ENCODE measurements at regions not wholly inside any gene's neighbourhood (a gene's known extent, or its start where the extent isn't known, plus 50 kb on each side); places are given as distances from the start of the nearest gene placed in this dataset.

DNA sequence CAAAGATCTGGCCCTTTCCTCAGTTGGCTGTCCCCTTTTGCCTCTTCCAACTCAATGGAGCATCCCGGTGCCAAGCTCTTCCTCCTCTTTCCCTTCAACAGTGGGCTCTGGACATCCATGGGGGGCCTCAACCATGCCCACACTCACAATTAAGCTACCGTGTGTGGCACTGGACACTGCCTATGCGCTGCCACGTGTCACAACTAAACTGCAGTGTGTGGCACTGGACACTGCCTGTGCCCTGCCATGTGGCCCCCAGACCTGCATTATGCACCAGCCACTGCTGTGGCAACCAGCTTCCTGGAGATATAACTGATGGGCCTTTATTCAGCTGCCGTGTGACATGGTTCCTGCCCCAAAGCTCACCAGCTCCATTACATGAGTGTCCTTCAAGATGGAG is 179.1 kb downstream of the KCNA5 start:
- peaks cover 3% of the 10 kb centered on the region for H3K27me3 Mint-ChIP-seq
- no peaks in the 10 kb centered on the region for H3K4me1 Mint-ChIP-seq
- H3K9me3 Mint-ChIP-seq, result no peaks in the 10 kb centered on the region
- no peaks in the 10 kb centered on the region for H3K36me3 Mint-ChIP-seq
- no peak overlapping the region for H3K4me3 Mint-ChIP-seq
- H3K27ac Mint-ChIP-seq, result no peak overlapping the region

GRCh38 chr12:5223881-5224280 is 180.2 kb downstream of the KCNA5 start:
- H3K9me3 Mint-ChIP-seq, result no peaks in the 10 kb centered on the region

GRCh38 chr12:5226581-5226980 is 182.9 kb downstream of the KCNA5 start:
- H3K36me3 Mint-ChIP-seq, result no peaks in the 10 kb centered on the region
- no peaks in the 10 kb centered on the region for H3K9me3 Mint-ChIP-seq
- H3K4me1 Mint-ChIP-seq, result no peaks in the 10 kb centered on the region
- H3K4me3 Mint-ChIP-seq, result no peak overlapping the region
- H3K27ac Mint-ChIP-seq, result no peak overlapping the region
- H3K27me3 Mint-ChIP-seq, result peaks cover 1% of the 10 kb centered on the region

More at GRCh38 chr12:5223881-5224280, 180.2 kb downstream of the KCNA5 start:
- Mint-ChIP-seq H3K36me3 (no peaks in the 10 kb centered on the region), H3K27me3 (peaks cover 2% of the 10 kb centered on the region), H3K4me1 (no peaks in the 10 kb centered on the region), H3K4me3 (no peak overlapping the region), H3K27ac (no peak overlapping the region)

DNA sequence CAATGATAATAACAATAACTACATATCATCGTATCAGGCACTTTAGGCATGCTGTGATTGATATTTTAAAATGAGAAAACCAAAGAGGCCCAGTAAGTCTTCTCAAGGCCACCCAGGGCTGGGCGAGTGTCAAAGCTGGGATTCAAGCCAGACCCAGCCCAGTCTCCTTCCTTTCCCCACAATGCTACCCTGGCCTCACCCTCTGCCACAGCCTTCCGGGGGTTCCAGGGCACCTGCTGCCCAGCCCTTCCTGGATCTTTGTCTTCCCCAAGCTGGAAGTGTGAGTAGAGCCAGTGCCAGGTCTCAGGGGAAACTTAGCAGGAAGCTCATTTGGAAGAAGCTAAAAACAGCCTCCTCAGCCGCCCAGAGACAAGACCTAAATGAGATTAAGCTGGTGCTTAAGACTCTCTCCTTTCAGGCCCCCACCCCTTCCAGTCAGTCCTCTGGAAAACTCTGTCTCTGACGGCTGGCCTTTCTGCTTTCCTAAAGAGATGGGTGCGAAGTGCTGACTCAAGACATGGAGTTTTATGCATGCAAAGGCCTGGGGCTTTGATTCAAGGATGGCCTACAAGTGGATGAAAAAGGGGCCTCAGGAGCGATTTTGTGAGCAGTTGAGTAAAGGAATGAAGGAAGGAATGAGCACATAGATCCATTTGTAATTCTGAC is 184.2 kb downstream of the KCNA5 start:
- Mint-ChIP-seq H3K27ac (no peak overlapping the region), H3K4me1 (no peaks in the 10 kb centered on the region), H3K36me3 (no peaks in the 10 kb centered on the region), H3K9me3 (no peaks in the 10 kb centered on the region), H3K4me3 (no peak overlapping the region), H3K27me3 (peaks cover 3% of the 10 kb centered on the region)

- peaks cover 3% of the 10 kb centered on the region for H3K27me3 Mint-ChIP-seq
- no peak overlapping the region for H3K4me3 Mint-ChIP-seq
- H3K27ac Mint-ChIP-seq, result no peak overlapping the region
- H3K36me3 Mint-ChIP-seq, result no peaks in the 10 kb centered on the region
- no peaks in the 10 kb centered on the region for H3K4me1 Mint-ChIP-seq
- H3K9me3 Mint-ChIP-seq, result no peaks in the 10 kb centered on the region
These were observed 186.5 kb downstream of the KCNA5 start for GRCh38 chr12:5230156-5230555.

DNA sequence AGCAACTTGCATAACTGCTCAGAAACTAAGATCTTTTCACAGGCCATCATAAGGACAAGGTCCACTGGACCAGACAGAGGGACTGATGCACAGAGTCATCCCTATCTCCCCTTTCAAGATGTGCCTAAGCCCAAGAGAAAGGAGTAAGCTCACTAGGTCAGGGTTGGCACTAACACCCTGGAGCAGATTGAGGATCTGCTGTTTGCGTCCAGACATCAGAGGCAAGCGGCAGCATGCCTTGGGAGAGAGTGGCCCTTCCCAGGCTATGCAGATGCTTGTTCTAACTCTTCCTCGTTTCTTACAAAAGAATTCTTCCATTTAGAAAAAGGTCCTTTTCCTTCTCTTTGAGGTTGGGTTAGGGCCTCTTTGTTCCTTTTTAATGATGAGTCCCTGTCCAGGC is 187.2 kb downstream of the KCNA5 start:
- Mint-ChIP-seq H3K36me3 (no peaks in the 10 kb centered on the region), H3K27ac (no peak overlapping the region), H3K4me3 (no peak overlapping the region)

GRCh38 chr12:5232291-5232690 is 188.6 kb downstream of the KCNA5 start:
- Mint-ChIP-seq H3K9me3 (no peaks in the 10 kb centered on the region), H3K4me1 (no peaks in the 10 kb centered on the region), H3K27me3 (peaks cover 3% of the 10 kb centered on the region), H3K4me3 (no peak overlapping the region), H3K36me3 (no peaks in the 10 kb centered on the region), H3K27ac (no peak overlapping the region)

More for the DNA sequence above, 187.2 kb downstream of the KCNA5 start:
- no peaks in the 10 kb centered on the region for H3K4me1 Mint-ChIP-seq
- no peaks in the 10 kb centered on the region for H3K9me3 Mint-ChIP-seq
- peaks cover 3% of the 10 kb centered on the region for H3K27me3 Mint-ChIP-seq

DNA sequence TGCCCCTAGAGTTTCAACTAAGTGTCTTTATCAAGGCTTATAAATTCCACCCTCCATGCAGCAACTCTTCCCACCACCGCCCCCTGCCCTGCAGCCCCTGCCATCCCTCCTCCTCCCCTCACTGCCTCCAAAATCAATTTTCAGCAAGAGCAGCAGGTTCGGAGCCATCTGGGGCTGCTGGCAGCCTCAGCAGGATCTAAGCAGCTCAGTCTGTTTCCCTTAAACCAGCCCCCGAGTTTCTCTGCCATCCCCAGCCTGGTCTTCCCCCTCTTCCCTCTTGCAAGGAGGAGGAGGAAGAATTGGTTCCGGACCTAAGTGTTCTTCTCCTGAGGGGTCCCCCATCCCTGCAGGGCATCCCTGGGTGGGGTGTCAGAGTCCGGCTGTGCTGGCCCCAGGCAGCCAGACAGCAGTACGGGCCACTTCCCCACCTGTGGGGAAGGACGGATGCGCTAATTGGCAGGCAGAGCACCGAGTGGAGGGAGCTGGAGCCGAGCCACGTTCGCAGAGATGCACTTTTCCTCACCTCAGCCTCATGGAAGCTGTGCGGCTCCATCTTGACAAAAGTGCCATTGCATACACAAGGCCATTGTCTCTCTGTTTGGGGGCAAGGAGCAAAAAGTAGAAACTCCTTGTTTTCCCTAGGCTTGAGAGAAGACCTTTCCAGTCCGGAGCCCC is 189.3 kb downstream of the KCNA5 start:
- Mint-ChIP-seq H3K4me3 (no peak overlapping the region), H3K27me3 (peaks cover 3% of the 10 kb centered on the region), H3K36me3 (no peaks in the 10 kb centered on the region), H3K4me1 (no peaks in the 10 kb centered on the region), H3K9me3 (no peaks in the 10 kb centered on the region), H3K27ac (no peak overlapping the region)

- peaks cover 6% of the 10 kb centered on the region for H3K27me3 Mint-ChIP-seq
- H3K4me3 Mint-ChIP-seq, result no peak overlapping the region
- H3K4me1 Mint-ChIP-seq, result no peaks in the 10 kb centered on the region
- no peaks in the 10 kb centered on the region for H3K9me3 Mint-ChIP-seq
- H3K27ac Mint-ChIP-seq, result no peak overlapping the region
- H3K36me3 Mint-ChIP-seq, result no peaks in the 10 kb centered on the region
These were observed 192.5 kb downstream of the KCNA5 start for GRCh38 chr12:5236022-5236640.

- peaks cover 7% of the 10 kb centered on the region for H3K27me3 Mint-ChIP-seq
- no peak overlapping the region for H3K4me3 Mint-ChIP-seq
- H3K4me1 Mint-ChIP-seq, result no peaks in the 10 kb centered on the region
- H3K36me3 Mint-ChIP-seq, result no peaks in the 10 kb centered on the region
- no peaks in the 10 kb centered on the region for H3K9me3 Mint-ChIP-seq
- no peak overlapping the region for H3K27ac Mint-ChIP-seq
These were observed 189.5 kb upstream of the NTF3 start for GRCh38 chr12:5242440-5242839.

- Mint-ChIP-seq H3K4me3 (no peak overlapping the region), H3K27me3 (peaks cover 7% of the 10 kb centered on the region), H3K36me3 (no peaks in the 10 kb centered on the region), H3K27ac (no peak overlapping the region), H3K4me1 (no peaks in the 10 kb centered on the region), H3K9me3 (no peaks in the 10 kb centered on the region)
These were observed 188.9 kb upstream of the NTF3 start for GRCh38 chr12:5243014-5243413.

DNA sequence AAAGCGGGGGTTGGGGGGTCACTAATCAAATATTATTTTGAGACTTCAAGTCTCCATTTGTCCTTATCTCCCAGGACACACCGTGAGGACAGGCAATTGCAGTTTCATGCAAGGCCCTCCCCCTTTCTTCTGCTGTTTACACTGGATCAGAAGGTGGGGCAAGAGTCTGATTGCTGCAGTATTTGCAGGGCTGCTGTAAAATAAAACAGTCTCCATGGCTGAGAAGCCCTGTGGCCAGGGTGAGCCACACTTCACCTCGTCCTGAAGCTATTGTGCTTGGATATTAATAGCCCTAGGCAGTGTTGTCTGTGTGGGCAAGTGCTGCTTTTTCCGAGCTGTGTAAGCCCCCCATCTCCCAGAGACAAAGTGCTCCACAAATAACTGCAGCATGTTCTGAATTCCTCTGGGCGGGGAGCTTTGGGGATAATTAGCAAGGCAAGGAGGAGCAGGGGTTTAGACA is 187.4 kb upstream of the NTF3 start:
- Mint-ChIP-seq H3K36me3 (no peaks in the 10 kb centered on the region), H3K4me3 (no peak overlapping the region), H3K27ac (no peak overlapping the region), H3K9me3 (no peaks in the 10 kb centered on the region), H3K27me3 (peaks cover 5% of the 10 kb centered on the region), H3K4me1 (no peaks in the 10 kb centered on the region)

DNA sequence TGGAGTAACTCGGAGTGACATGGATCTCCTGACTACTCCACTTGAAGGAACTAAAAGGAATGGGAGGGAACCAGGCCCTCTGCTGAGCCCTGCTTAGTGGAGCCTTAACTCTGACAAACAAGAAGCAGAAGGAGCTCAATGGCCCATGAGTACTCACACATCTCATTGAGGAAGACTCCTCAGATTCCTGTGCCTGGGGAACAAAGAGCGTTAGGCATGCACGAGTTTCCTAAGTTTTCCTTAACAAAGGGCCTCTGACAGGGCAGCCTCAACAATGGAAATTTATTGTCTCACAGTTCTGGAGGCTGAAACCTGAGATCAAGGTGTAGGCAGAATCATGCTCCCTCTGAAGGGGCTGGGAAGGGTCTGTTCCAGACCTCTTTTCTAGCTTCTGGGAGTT is 185.7 kb upstream of the NTF3 start:
- no peaks in the 10 kb centered on the region for H3K4me1 Mint-ChIP-seq

DNA sequence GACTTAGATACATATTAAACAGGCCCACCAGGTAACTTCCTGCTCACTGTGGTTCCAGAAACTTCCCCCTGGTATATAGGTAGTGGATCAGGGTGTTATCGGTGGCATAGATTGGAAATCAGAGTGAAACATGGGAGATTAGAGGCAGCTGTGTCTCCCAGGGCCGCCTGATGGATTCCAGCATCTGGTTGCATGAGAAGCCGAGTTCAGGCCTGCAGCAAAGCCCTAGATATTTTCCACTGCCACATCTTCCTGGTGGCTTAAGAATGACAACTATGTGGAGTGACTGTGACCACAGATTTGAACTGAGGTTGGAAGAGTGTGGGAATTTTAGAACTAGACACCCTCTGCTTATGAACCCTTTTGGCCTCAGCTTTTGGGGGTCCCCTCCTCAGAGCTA is 184.8 kb upstream of the NTF3 start:
- H3K4me1 Mint-ChIP-seq, result no peaks in the 10 kb centered on the region
- H3K4me3 Mint-ChIP-seq, result no peak overlapping the region
- H3K9me3 Mint-ChIP-seq, result no peaks in the 10 kb centered on the region
- H3K36me3 Mint-ChIP-seq, result no peaks in the 10 kb centered on the region
- H3K27ac Mint-ChIP-seq, result no peak overlapping the region
- peaks cover 4% of the 10 kb centered on the region for H3K27me3 Mint-ChIP-seq

More for the DNA sequence above, 185.7 kb upstream of the NTF3 start:
- Mint-ChIP-seq H3K9me3 (no peaks in the 10 kb centered on the region), H3K27me3 (peaks cover 4% of the 10 kb centered on the region), H3K27ac (no peak overlapping the region), H3K36me3 (no peaks in the 10 kb centered on the region), H3K4me3 (no peak overlapping the region)

GRCh38 chr12:5248230-5248629 is 183.7 kb upstream of the NTF3 start:
- peaks cover 4% of the 10 kb centered on the region for H3K27me3 Mint-ChIP-seq
- H3K36me3 Mint-ChIP-seq, result no peaks in the 10 kb centered on the region
- no peak overlapping the region for H3K4me3 Mint-ChIP-seq
- H3K27ac Mint-ChIP-seq, result no peak overlapping the region
- no peaks in the 10 kb centered on the region for H3K9me3 Mint-ChIP-seq
- H3K4me1 Mint-ChIP-seq, result no peaks in the 10 kb centered on the region

DNA sequence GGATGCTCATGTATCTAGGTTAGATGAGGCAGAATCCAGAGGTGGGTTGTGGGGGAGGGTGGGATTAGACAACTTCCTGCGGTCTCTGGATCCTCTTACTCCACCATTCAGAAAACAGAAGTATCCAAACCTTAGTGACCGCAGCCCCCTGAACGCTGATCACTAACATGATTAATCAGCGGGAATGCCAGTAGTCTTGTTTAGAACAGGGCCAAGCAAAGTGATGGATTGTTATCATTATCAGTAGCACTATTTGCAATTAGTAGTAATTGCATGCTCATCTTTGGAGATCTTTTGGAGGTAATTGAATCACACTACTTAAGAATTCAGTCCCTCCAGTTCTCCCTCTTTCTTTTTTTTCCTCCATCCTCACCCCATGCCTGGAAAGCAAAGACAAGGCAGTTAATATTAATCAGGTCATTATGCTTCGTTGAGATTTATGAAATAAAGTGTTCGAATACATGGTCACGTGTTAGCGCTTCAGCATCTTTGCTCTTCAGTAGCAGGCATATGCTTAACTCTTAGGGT is 182.8 kb upstream of the NTF3 start:
- peaks cover 1% of the 10 kb centered on the region for H3K27me3 Mint-ChIP-seq
- H3K4me1 Mint-ChIP-seq, result no peaks in the 10 kb centered on the region
- no peak overlapping the region for H3K4me3 Mint-ChIP-seq
- no peaks in the 10 kb centered on the region for H3K36me3 Mint-ChIP-seq
- no peaks in the 10 kb centered on the region for H3K9me3 Mint-ChIP-seq
- no peak overlapping the region for H3K27ac Mint-ChIP-seq
